ENCODE measurements at regions not wholly inside any gene's neighbourhood (a gene's known extent, or its start where the extent isn't known, plus 50 kb on each side); places are given as distances from the start of the nearest gene placed in this dataset.

GRCh38 chr4:30181918-30182317 is 538.3 kb upstream of the PCDH7 start:
- no peaks in the 10 kb centered on the region for H3K27me3 ChIP-seq (ENCODE audit: control insufficient read depth, extremely low read depth, insufficient read depth, low read length)
- no peaks in the 10 kb centered on the region for H3K4me1 ChIP-seq (ENCODE audit: control insufficient read depth, extremely low read depth, insufficient read depth, low read length)
- H3K9ac ChIP-seq (ENCODE audit: control insufficient read depth, extremely low read depth, insufficient read depth, low read length): no peak overlapping the region
- H3K79me2 ChIP-seq (ENCODE audit: control insufficient read depth, insufficient read depth, low read length): no peaks in the 10 kb centered on the region
- dilution Hi-C loops (cut with MboI; ENCODE audit: extremely low pct_ligation_motif_present, low sequenced_read_pairs): no loop called here
- no peaks in the 10 kb centered on the region for H4K20me1 ChIP-seq (ENCODE audit: control insufficient read depth, extremely low read depth, insufficient read depth, low read length)
- no peak for DNase-seq (ENCODE audit: low read depth, low spot score)
- no peaks in the 10 kb centered on the region for H3K9me1 ChIP-seq (ENCODE audit: control insufficient read depth, extremely low read depth, insufficient read depth, low read length)
- TF ChIP-seq EZH2 (IDR thresholded peaks at IDR 0.05; ENCODE audit: low read length) (no peak), CTCF (optimal IDR thresholded peaks at IDR 0.05 in 1 of 3, IDR thresholded peaks at IDR 0.05 in 1 of 3, conservative IDR thresholded peaks at IDR 0.05 in 1 of 3; ENCODE audit: extremely low read depth in 1 of 3, insufficient read depth in 2 of 3, low read length in 3 of 3) (no peak)
- H3K36me3 ChIP-seq (ENCODE audit: control insufficient read depth in 2 of 2, extremely low read depth in 1 of 2, insufficient read depth in 2 of 2, low read length in 2 of 2): no peaks in the 10 kb centered on the region
- no peak overlapping the region for H3K4me2 ChIP-seq (ENCODE audit: control insufficient read depth, extremely low read depth, insufficient read depth, low read depth, low read length)
- H3K27ac ChIP-seq (ENCODE audit: control insufficient read depth, insufficient read depth, low read length): no peak overlapping the region
- no peak overlapping the region for H3K4me3 ChIP-seq (ENCODE audit: control insufficient read depth in 2 of 3, extremely low read depth in 1 of 3, insufficient read depth in 2 of 3, low read depth in 1 of 3, low read length in 3 of 3)
- no peaks in the 10 kb centered on the region for H3K9me3 ChIP-seq (ENCODE audit: control insufficient read depth, low read depth, low read length)
- FAIRE-seq: no peak
- H2AFZ ChIP-seq (ENCODE audit: control insufficient read depth, low read length): no peak overlapping the region

- no peaks in the 10 kb centered on the region for H3K36me3 ChIP-seq (ENCODE audit: control insufficient read depth in 2 of 2, extremely low read depth in 1 of 2, insufficient read depth in 2 of 2, low read length in 2 of 2)
- dilution Hi-C loops (cut with MboI; ENCODE audit: extremely low pct_ligation_motif_present, low sequenced_read_pairs): no loop called here
Observed at GRCh38 chr4:30182786-30183185, 537.4 kb upstream of the PCDH7 start.

More at GRCh38 chr4:30182786-30183185, 537.4 kb upstream of the PCDH7 start:
- FAIRE-seq (no peak), DNase-seq (ENCODE audit: low read depth, low spot score) (no peak)
- Histone ChIP-seq H3K9ac (ENCODE audit: control insufficient read depth, extremely low read depth, insufficient read depth, low read length) (no peak overlapping the region), H3K27ac (ENCODE audit: control insufficient read depth, insufficient read depth, low read length) (no peak overlapping the region), H3K79me2 (ENCODE audit: control insufficient read depth, insufficient read depth, low read length) (no peaks in the 10 kb centered on the region), H3K4me3 (ENCODE audit: control insufficient read depth in 2 of 3, extremely low read depth in 1 of 3, insufficient read depth in 2 of 3, low read depth in 1 of 3, low read length in 3 of 3) (no peak overlapping the region), H3K27me3 (ENCODE audit: control insufficient read depth, extremely low read depth, insufficient read depth, low read length) (no peaks in the 10 kb centered on the region), H3K4me1 (ENCODE audit: control insufficient read depth, extremely low read depth, insufficient read depth, low read length) (no peaks in the 10 kb centered on the region), H4K20me1 (ENCODE audit: control insufficient read depth, extremely low read depth, insufficient read depth, low read length) (no peaks in the 10 kb centered on the region), H3K4me2 (ENCODE audit: control insufficient read depth, extremely low read depth, insufficient read depth, low read depth, low read length) (no peak overlapping the region), H2AFZ (ENCODE audit: control insufficient read depth, low read length) (no peak overlapping the region), H3K9me1 (ENCODE audit: control insufficient read depth, extremely low read depth, insufficient read depth, low read length) (no peaks in the 10 kb centered on the region), H3K9me3 (ENCODE audit: control insufficient read depth, low read depth, low read length) (no peaks in the 10 kb centered on the region)
- no peak for TF ChIP-seq CTCF (optimal IDR thresholded peaks at IDR 0.05 in 1 of 3, IDR thresholded peaks at IDR 0.05 in 1 of 3, conservative IDR thresholded peaks at IDR 0.05 in 1 of 3; ENCODE audit: extremely low read depth in 1 of 3, insufficient read depth in 2 of 3, low read length in 3 of 3)
- TF ChIP-seq EZH2 (IDR thresholded peaks at IDR 0.05; ENCODE audit: low read length): no peak

Measured in keratinocyte (primary cell).